Naive thymus-derived CD8-positive, alpha-beta T cell (primary cell): ENCODE measurements at regions not wholly inside any gene's neighbourhood (a gene's known extent, or its start where the extent isn't known, plus 50 kb on each side); places are given as distances from the start of the nearest gene placed in this dataset.
"Not testable (repeated sequence)": the region's sequence is repeated elsewhere in the genome, so short reads cannot be mapped to it uniquely, and the experiment has no call there.

Experiments
- ATAC-seq, 2 donors: fragments of 150-1000 bp; cut with Tn5 transposase in 1 of 2; sonication (Bioruptor Pico), chemical (Tn5 transposase) in 1 of 2; 1 replicate in 1 of 2; 2 replicates in 1 of 2; pipeline ENCODE4 v1.10.0; 2021; ENCODE audit warnings: mild to moderate bottlenecking in 2 of 2, moderate library complexity in 2 of 2
- POLR2A ChIA-PET: fragments of 350-600 bp; sonication (Branson Sonifier 250); formaldehyde crosslinking; loops from one replicate; lab custom pipeline; 2021; ENCODE audit warnings: antibody characterized with exemption; lab: Charles Lee
- DNase-seq, 10 donors: peaks; one replicate each; pipeline versions ENCODE4 v3.0.0 to v3.0.0-alpha.2; 2020 to 2022
- H3K27ac Mint-ChIP-seq, 10 donors: one replicate each; pipeline ENCODE4 v1.8.0; 2020 to 2022; ENCODE audit warnings: mild to moderate bottlenecking in 10 of 10, mixed read lengths in 10 of 10, moderate library complexity in 4 of 10, inconsistent platforms in 1 of 10
- H3K27me3 Mint-ChIP-seq, 5 donors: one replicate each; pipeline ENCODE4 v1.8.0; 2021 to 2022; ENCODE audit warnings: mixed read lengths in 5 of 5
- H3K36me3 Mint-ChIP-seq, 3 donors: one replicate each; pipeline ENCODE4 v1.8.0; 2020 to 2022; ENCODE audit warnings: mixed read lengths in 3 of 3, mild to moderate bottlenecking in 2 of 3, inconsistent platforms in 1 of 3
- H3K4me1 Mint-ChIP-seq, 4 donors: one replicate each; pipeline ENCODE4 v1.8.0; 2021 to 2022; ENCODE audit warnings: mixed read lengths in 4 of 4
- H3K4me3 Mint-ChIP-seq, 10 donors: one replicate each; pipeline ENCODE4 v1.8.0; 2020 to 2022; ENCODE audit warnings: mild to moderate bottlenecking in 10 of 10, mixed read lengths in 10 of 10, moderate library complexity in 6 of 10, inconsistent platforms in 1 of 10
- H3K9me3 Mint-ChIP-seq, 9 donors: one replicate each; pipeline ENCODE4 v1.8.0; 2020 to 2022; ENCODE audit warnings: mixed read lengths in 9 of 9, mild to moderate bottlenecking in 3 of 9, inconsistent platforms in 1 of 9, moderate library complexity in 1 of 9

GRCh38 chr13:55567721-55568625, 1572.7 kb upstream of the PRR20A start:
- no peak overlapping the region for H3K27ac Mint-ChIP-seq
- H3K9me3 Mint-ChIP-seq, result peaks cover 2 to 14% (median 7%) of the 10 kb centered on the region in 9 donors
- H3K27me3 Mint-ChIP-seq, result no peaks in the 10 kb centered on the region
- DNase-seq (no peak), ATAC-seq (no peak)
- no peaks in the 10 kb centered on the region for H3K4me1 Mint-ChIP-seq
- POLR2A ChIA-PET, result no interaction called here
- no peaks in the 10 kb centered on the region for H3K36me3 Mint-ChIP-seq
- no peak overlapping the region for H3K4me3 Mint-ChIP-seq

- H3K9me3 Mint-ChIP-seq, result peaks cover 2 to 14% (median 6%) of the 10 kb centered on the region in 9 donors
- no peak for ATAC-seq
- POLR2A ChIA-PET, result no interaction called here
- no peak overlapping the region for H3K4me3 Mint-ChIP-seq
- no peaks in the 10 kb centered on the region for H3K4me1 Mint-ChIP-seq
- no peaks in the 10 kb centered on the region for H3K27me3 Mint-ChIP-seq
- no peaks in the 10 kb centered on the region for H3K36me3 Mint-ChIP-seq
- no peak overlapping the region for H3K27ac Mint-ChIP-seq
- DNase-seq, result no peak
These were observed 1571.6 kb upstream of the PRR20A start for GRCh38 chr13:55569082-55569481.

GRCh38 chr13:55569514-55569913, 1571.2 kb upstream of the PRR20A start:
- Mint-ChIP-seq H3K4me1 (no peaks in the 10 kb centered on the region), H3K9me3 (peaks cover 2 to 14% (median 3%) of the 10 kb centered on the region in 9 donors), H3K36me3 (no peaks in the 10 kb centered on the region), H3K27ac (no peak overlapping the region), H3K4me3 (no peak overlapping the region), H3K27me3 (no peaks in the 10 kb centered on the region)
- ATAC-seq (no peak), DNase-seq (no peak)
- POLR2A ChIA-PET, result no interaction called here

GRCh38 chr13:55570371-55570770, 1570.3 kb upstream of the PRR20A start:
- H3K9me3 Mint-ChIP-seq, result peaks cover 0 to 14% (median 3%) of the 10 kb centered on the region in 9 donors
- no peak overlapping the region for H3K27ac Mint-ChIP-seq
- ATAC-seq, result no peak
- no peak overlapping the region for H3K4me3 Mint-ChIP-seq
- H3K36me3 Mint-ChIP-seq, result no peaks in the 10 kb centered on the region
- no peaks in the 10 kb centered on the region for H3K27me3 Mint-ChIP-seq
- H3K4me1 Mint-ChIP-seq, result no peaks in the 10 kb centered on the region
- POLR2A ChIA-PET, result no interaction called here
- no peak for DNase-seq

GRCh38 chr13:55571237-55571867, 1569.4 kb upstream of the PRR20A start:
- H3K9me3 Mint-ChIP-seq, result peaks cover 0 to 14% (median 3%) of the 10 kb centered on the region in 9 donors
- H3K27me3 Mint-ChIP-seq, result no peaks in the 10 kb centered on the region
- no peak overlapping the region for H3K4me3 Mint-ChIP-seq
- POLR2A ChIA-PET, result no interaction called here
- no peaks in the 10 kb centered on the region for H3K4me1 Mint-ChIP-seq
- no peak for DNase-seq
- no peak overlapping the region for H3K27ac Mint-ChIP-seq
- H3K36me3 Mint-ChIP-seq, result no peaks in the 10 kb centered on the region
- no peak for ATAC-seq

GRCh38 chr13:55572408-55572807, 1568.3 kb upstream of the PRR20A start:
- no peaks in the 10 kb centered on the region for H3K36me3 Mint-ChIP-seq

GRCh38 chr13:55572862-55573261, 1567.9 kb upstream of the PRR20A start:
- H3K9me3 Mint-ChIP-seq, result peaks cover 0 to 15% (median 2%) of the 10 kb centered on the region in 9 donors
- no peaks in the 10 kb centered on the region for H3K36me3 Mint-ChIP-seq
- no peaks in the 10 kb centered on the region for H3K27me3 Mint-ChIP-seq
- H3K4me1 Mint-ChIP-seq, result no peaks in the 10 kb centered on the region
- POLR2A ChIA-PET, result no interaction called here
- ATAC-seq (no peak), DNase-seq (no peak)
- H3K4me3 Mint-ChIP-seq, result no peak overlapping the region
- peak overlapping the region in 1 of 10 donors; percentile 19 for H3K27ac Mint-ChIP-seq

More at GRCh38 chr13:55572408-55572807, 1568.3 kb upstream of the PRR20A start:
- ATAC-seq (no peak), DNase-seq (no peak)
- Mint-ChIP-seq H3K27ac (peak overlapping the region in 1 of 10 donors; percentile 19), H3K9me3 (peaks cover 0 to 13% (median 2%) of the 10 kb centered on the region in 9 donors), H3K4me1 (no peaks in the 10 kb centered on the region), H3K4me3 (no peak overlapping the region), H3K27me3 (no peaks in the 10 kb centered on the region)
- POLR2A ChIA-PET, result no interaction called here

- Mint-ChIP-seq H3K36me3 (no peaks in the 10 kb centered on the region), H3K9me3 (peaks cover 0 to 13% (median 3%) of the 10 kb centered on the region in 9 donors), H3K4me3 (no peak overlapping the region), H3K4me1 (no peaks in the 10 kb centered on the region), H3K27ac (no peak overlapping the region), H3K27me3 (no peaks in the 10 kb centered on the region)
- ATAC-seq (no peak), DNase-seq (no peak)
- POLR2A ChIA-PET, result no interaction called here
These were observed 1567.2 kb upstream of the PRR20A start for GRCh38 chr13:55573565-55573964.

GRCh38 chr13:55576389-55576788, 1564.3 kb upstream of the PRR20A start:
- ATAC-seq, result no peak
- H3K9me3 Mint-ChIP-seq, result peaks cover 0 to 17% (median 4%) of the 10 kb centered on the region in 9 donors
- no peak overlapping the region for H3K27ac Mint-ChIP-seq
- POLR2A ChIA-PET, result no interaction called here
- no peaks in the 10 kb centered on the region for H3K4me1 Mint-ChIP-seq
- H3K4me3 Mint-ChIP-seq, result no peak overlapping the region
- H3K36me3 Mint-ChIP-seq, result no peaks in the 10 kb centered on the region
- no peak for DNase-seq
- H3K27me3 Mint-ChIP-seq, result no peaks in the 10 kb centered on the region

GRCh38 chr13:55577082-55577846, 1563.5 kb upstream of the PRR20A start:
- no peak overlapping the region for H3K27ac Mint-ChIP-seq
- no peak overlapping the region for H3K4me3 Mint-ChIP-seq
- ATAC-seq, result no peak
- peaks cover 0 to 17% (median 4%) of the 10 kb centered on the region in 9 donors for H3K9me3 Mint-ChIP-seq
- no peaks in the 10 kb centered on the region for H3K27me3 Mint-ChIP-seq
- DNase-seq, result no peak
- POLR2A ChIA-PET, result no interaction called here
- no peaks in the 10 kb centered on the region for H3K36me3 Mint-ChIP-seq
- no peaks in the 10 kb centered on the region for H3K4me1 Mint-ChIP-seq

- no peak for ATAC-seq
- Mint-ChIP-seq H3K36me3 (no peaks in the 10 kb centered on the region), H3K9me3 (peaks cover 0 to 17% (median 6%) of the 10 kb centered on the region in 9 donors), H3K27me3 (no peaks in the 10 kb centered on the region), H3K4me3 (no peak overlapping the region), H3K4me1 (no peaks in the 10 kb centered on the region), H3K27ac (no peak overlapping the region)
- POLR2A ChIA-PET, result no interaction called here
- no peak for DNase-seq
These were observed 1562.9 kb upstream of the PRR20A start for GRCh38 chr13:55577847-55578210.

- H3K4me1 Mint-ChIP-seq, DNase-seq, H3K27ac Mint-ChIP-seq, POLR2A ChIA-PET, ATAC-seq, H3K27me3 Mint-ChIP-seq, H3K4me3 Mint-ChIP-seq, H3K36me3 Mint-ChIP-seq: not testable (repeated sequence)
- H3K9me3 Mint-ChIP-seq, result peaks cover 3 to 28% (median 15%) of the 10 kb centered on the region in 9 donors
These were observed 1558.4 kb upstream of the PRR20A start for GRCh38 chr13:55582294-55582693.
